ENCODE measurements at regions not wholly inside any gene's neighbourhood (a gene's known extent, or its start where the extent isn't known, plus 50 kb on each side); places are given as distances from the start of the nearest gene placed in this dataset.

DNA sequence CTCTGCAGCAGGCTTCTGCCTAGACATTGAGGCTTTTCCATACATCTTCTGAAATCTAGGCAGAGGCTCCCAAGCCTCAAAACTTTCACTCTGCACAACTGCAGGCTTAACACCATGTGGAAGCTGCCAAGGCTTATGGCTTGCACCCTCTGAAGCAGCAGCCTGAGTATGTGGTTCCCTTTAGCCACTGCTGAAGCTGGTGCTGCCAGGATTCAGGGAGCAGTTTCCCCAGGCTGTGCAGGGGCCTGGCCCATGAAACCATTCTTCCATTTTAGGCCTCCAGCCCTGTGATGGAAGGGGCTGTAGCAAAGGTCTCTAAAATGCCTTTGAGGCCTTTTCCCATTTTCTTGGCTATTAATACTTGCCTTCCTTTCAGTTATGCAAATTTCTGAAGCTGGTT, 680.3 kb upstream of the FTMT start:
- TF ChIP-seq, protein P1, sequence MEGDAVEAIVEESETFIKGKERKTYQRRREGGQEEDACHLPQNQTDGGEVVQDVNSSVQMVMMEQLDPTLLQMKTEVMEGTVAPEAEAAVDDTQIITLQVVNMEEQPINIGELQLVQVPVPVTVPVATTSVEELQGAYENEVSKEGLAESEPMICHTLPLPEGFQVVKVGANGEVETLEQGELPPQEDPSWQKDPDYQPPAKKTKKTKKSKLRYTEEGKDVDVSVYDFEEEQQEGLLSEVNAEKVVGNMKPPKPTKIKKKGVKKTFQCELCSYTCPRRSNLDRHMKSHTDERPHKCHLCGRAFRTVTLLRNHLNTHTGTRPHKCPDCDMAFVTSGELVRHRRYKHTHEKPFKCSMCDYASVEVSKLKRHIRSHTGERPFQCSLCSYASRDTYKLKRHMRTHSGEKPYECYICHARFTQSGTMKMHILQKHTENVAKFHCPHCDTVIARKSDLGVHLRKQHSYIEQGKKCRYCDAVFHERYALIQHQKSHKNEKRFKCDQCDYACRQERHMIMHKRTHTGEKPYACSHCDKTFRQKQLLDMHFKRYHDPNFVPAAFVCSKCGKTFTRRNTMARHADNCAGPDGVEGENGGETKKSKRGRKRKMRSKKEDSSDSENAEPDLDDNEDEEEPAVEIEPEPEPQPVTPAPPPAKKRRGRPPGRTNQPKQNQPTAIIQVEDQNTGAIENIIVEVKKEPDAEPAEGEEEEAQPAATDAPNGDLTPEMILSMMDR (IDR thresholded peaks at IDR 0.05) = no peak
- TF ChIP-seq POLR2A (IDR thresholded peaks at IDR 0.05) = no peak

Data from Peyer's patch (tissue), 4 donors.